H9 (cell line): ENCODE measurements at regions not wholly inside any gene's neighbourhood (a gene's known extent, or its start where the extent isn't known, plus 50 kb on each side); places are given as distances from the start of the nearest gene placed in this dataset.

ENCODE experiments used
- DNase-seq: peaks from one replicate; pipeline ENCODE4 v3.0.0-alpha.2; 2017
- H2AFZ ChIP-seq: one replicate; pipeline ENCODE4 v1.6.1; 2013; ENCODE audit warnings: mild to moderate bottlenecking, low read length, control low read depth, moderate library complexity
- H2AK5ac ChIP-seq: 2 replicates; pipeline ENCODE4 v1.6.1; 2013; ENCODE audit warnings: low read length, control low read depth, mixed read lengths; ENCODE audit not compliant: insufficient read length
- H2BK120ac ChIP-seq: one replicate; pipeline ENCODE4 v1.6.1; 2013; ENCODE audit warnings: low read depth, mild to moderate bottlenecking, low read length, control low read depth, inconsistent platforms; ENCODE audit not compliant: poor library complexity, severe bottlenecking
- H2BK12ac ChIP-seq: 2 replicates; pipeline ENCODE4 v1.6.1; 2013; ENCODE audit warnings: low read length, control low read depth, mixed read lengths, low read depth; ENCODE audit not compliant: insufficient read length
- H2BK15ac ChIP-seq: 2 replicates; pipeline ENCODE4 v1.6.1; 2013; ENCODE audit warnings: low read depth, low read length, control low read depth
- H2BK20ac ChIP-seq: one replicate; pipeline ENCODE4 v1.6.1; 2013; ENCODE audit warnings: low read depth, mild to moderate bottlenecking, low read length, control low read depth, inconsistent platforms; ENCODE audit not compliant: poor library complexity, severe bottlenecking
- H2BK5ac ChIP-seq: 2 replicates; pipeline ENCODE4 v1.6.1; 2013; ENCODE audit warnings: low read length, control low read depth, mixed read lengths; ENCODE audit not compliant: insufficient read length
- H3K14ac ChIP-seq: 2 replicates; pipeline ENCODE4 v1.6.1; 2013; ENCODE audit warnings: low read length, control low read depth; ENCODE audit not compliant: insufficient read depth
- H3K18ac ChIP-seq: 2 replicates; pipeline ENCODE4 v1.6.1; 2013; ENCODE audit warnings: low read depth, mild to moderate bottlenecking, mixed read lengths, low read length, control low read depth; ENCODE audit not compliant: insufficient read length
- H3K23ac ChIP-seq: 2 replicates; pipeline ENCODE4 v1.6.1; 2013; ENCODE audit warnings: low read length, control low read depth, mixed read lengths, low read depth; ENCODE audit not compliant: insufficient read length
- H3K23me2 ChIP-seq: 2 replicates; pipeline ENCODE4 v1.6.1; 2013; ENCODE audit warnings: low read depth, mild to moderate bottlenecking, mixed read lengths, low read length, control low read depth; ENCODE audit not compliant: insufficient read length, poor library complexity, severe bottlenecking
- H3K27ac ChIP-seq: 2 replicates; pipeline ENCODE4 v1.5.1; 2013; ENCODE audit warnings: low read length, control low read depth, mixed read lengths, low read depth; ENCODE audit not compliant: insufficient read length
- H3K27me3 ChIP-seq: 2 replicates; pipeline ENCODE4 v1.6.1; 2013; ENCODE audit warnings: low read length, control low read depth, inconsistent platforms; ENCODE audit not compliant: insufficient read depth
- H3K4ac ChIP-seq: 2 replicates; pipeline ENCODE4 v1.6.1; 2013; ENCODE audit warnings: low read depth, mild to moderate bottlenecking, control low read depth, inconsistent platforms, low read length, moderate library complexity
- H3K4me1 ChIP-seq: 2 replicates; pipeline ENCODE4 v1.6.1; 2013; ENCODE audit warnings: low read length, control low read depth, inconsistent platforms; ENCODE audit not compliant: insufficient read depth
- H3K4me2 ChIP-seq: 2 replicates; pipeline ENCODE4 v1.6.1; 2013; ENCODE audit warnings: low read length, control low read depth, mixed read lengths; ENCODE audit not compliant: insufficient read length, insufficient read depth
- H3K56ac ChIP-seq: 2 replicates; pipeline ENCODE4 v1.6.1; 2013; ENCODE audit warnings: low read depth, mild to moderate bottlenecking, mixed read lengths, low read length, control low read depth; ENCODE audit not compliant: insufficient read length
- H3K79me1 ChIP-seq: 2 replicates; pipeline ENCODE4 v1.6.1; 2013; ENCODE audit warnings: low read depth, mild to moderate bottlenecking, moderate library complexity, low read length, control low read depth, inconsistent platforms; ENCODE audit not compliant: insufficient read depth, poor library complexity, severe bottlenecking
- H3K79me2 ChIP-seq: 2 replicates; pipeline ENCODE4 v1.6.1; 2013; ENCODE audit warnings: low read length, control low read depth, inconsistent platforms; ENCODE audit not compliant: insufficient read depth
- H3K9ac ChIP-seq: 2 replicates; pipeline ENCODE4 v1.6.1; 2013; ENCODE audit warnings: low read length, control low read depth, mixed read lengths; ENCODE audit not compliant: insufficient read length; ENCODE audit errors: extremely low read depth
- H3K9me3 ChIP-seq: one replicate; pipeline ENCODE4 v1.6.1; 2013; ENCODE audit warnings: low read depth, low read length, inconsistent platforms; ENCODE audit not compliant: control insufficient read depth
- H3T11ph ChIP-seq: one replicate; pipeline ENCODE4 v1.6.1; 2013; ENCODE audit warnings: mild to moderate bottlenecking, low read length, control low read depth, inconsistent platforms
- H4K20me1 ChIP-seq: one replicate; pipeline ENCODE4 v1.6.1; 2013; ENCODE audit not compliant: control insufficient read depth, insufficient read length, insufficient read depth
- H4K5ac ChIP-seq: 2 replicates; pipeline ENCODE4 v1.6.1; 2013; ENCODE audit warnings: low read depth, mild to moderate bottlenecking, mixed read lengths, low read length, control low read depth; ENCODE audit not compliant: insufficient read length
- H4K8ac ChIP-seq: replicated peaks from 2 replicates; pipeline ENCODE4 v1.6.1; 2013; ENCODE audit warnings: low read length, control low read depth, mixed read lengths, low read depth; ENCODE audit not compliant: insufficient read length
- H4K91ac ChIP-seq: 2 replicates; pipeline ENCODE4 v1.6.1; 2013; ENCODE audit warnings: low read depth, mild to moderate bottlenecking, moderate library complexity, mixed read lengths, low read length, control low read depth; ENCODE audit not compliant: insufficient read length
- H3K27ac Mint-ChIP-seq, 3 experiments: 2 replicates in 2 of 3; 3 replicates in 1 of 3; pipeline ENCODE4 v1.8.0; 2020 to 2021; ENCODE audit warnings: mixed read lengths in 3 of 3, mild to moderate bottlenecking in 1 of 3, moderate library complexity in 1 of 3
- H3K27me3 Mint-ChIP-seq: 2 replicates; pipeline ENCODE4 v1.8.0; 2021; ENCODE audit warnings: low read depth, mild to moderate bottlenecking, moderate library complexity, mixed read lengths
- H3K36me3 Mint-ChIP-seq, 3 experiments: 2 replicates in 2 of 3; 3 replicates in 1 of 3; pipeline ENCODE4 v1.8.0; 2020 to 2021; ENCODE audit warnings: low read depth in 3 of 3, mixed read lengths in 3 of 3; ENCODE audit not compliant: insufficient read depth in 1 of 3
- H3K4me1 Mint-ChIP-seq, 2 experiments: 2 replicates each; pipeline ENCODE4 v1.8.0; 2020; ENCODE audit warnings: mixed read lengths in 2 of 2
- H3K4me3 Mint-ChIP-seq, 2 experiments: 2 replicates in 1 of 2; 3 replicates in 1 of 2; pipeline ENCODE4 v1.8.0; 2020 to 2021; ENCODE audit warnings: mild to moderate bottlenecking in 2 of 2, mixed read lengths in 2 of 2, moderate library complexity in 1 of 2
- H3K9me3 Mint-ChIP-seq, 2 experiments: 2 replicates in 1 of 2; 3 replicates in 1 of 2; pipeline ENCODE4 v1.8.0; 2020; ENCODE audit warnings: mild to moderate bottlenecking in 2 of 2, mixed read lengths in 2 of 2, moderate library complexity in 1 of 2
- CTCF ChIP-seq: fragments of 200-600 bp; sonication (generic); conservative IDR thresholded peaks from 3 replicates; pipeline ENCODE4 v1.8.0; 2021; ENCODE audit warnings: antibody characterized with exemption, mild to moderate bottlenecking
- WGBS: extraction: QIAGEN DNeasy Blood & Tissue Kit; methylation state at CpG from one replicate; pipeline ENCODE4 v1.1.7; 2013; ENCODE audit warnings: missing lambda C conversion rate, low lambda C conversion rate, mixed read lengths; ENCODE audit not compliant: insufficient read length; ENCODE audit errors: extremely low coverage; 5-methylcytosine and 5-hydroxymethylcytosine counted together

GRCh38 chr15:97598353-97598798 lies 362.1 kb upstream of the ARRDC4 start:
- Histone ChIP-seq H2BK15ac (no peak overlapping the region), H4K91ac (no peak overlapping the region), H3K23me2 (no peaks in the 10 kb centered on the region), H3K9ac (no peak overlapping the region), H3K79me2 (no peaks in the 10 kb centered on the region), H2BK5ac (no peak overlapping the region), H3K27ac (no peak overlapping the region), H2BK12ac (no peak overlapping the region), H2AK5ac (no peak overlapping the region), H3K56ac (no peak overlapping the region), H2AFZ (no peak overlapping the region), H3K4me1 (no peaks in the 10 kb centered on the region), H3T11ph (no peak overlapping the region), H3K23ac (no peak overlapping the region), H2BK20ac (no peak overlapping the region), H3K4me2 (no peak overlapping the region), H4K20me1 (no peaks in the 10 kb centered on the region), H3K79me1 (no peaks in the 10 kb centered on the region), H3K18ac (no peak overlapping the region), H3K14ac (no peak overlapping the region), H3K27me3 (no peaks in the 10 kb centered on the region), H3K9me3 (no peaks in the 10 kb centered on the region), H3K4ac (no peak overlapping the region), H4K5ac (no peak overlapping the region), H4K8ac (no peak overlapping the region), H2BK120ac (no peak overlapping the region)
- no peaks in the 10 kb centered on the region for H3K27me3 Mint-ChIP-seq
- no peaks in the 10 kb centered on the region for H3K36me3 Mint-ChIP-seq
- WGBS = no CpG with 5 or more reads among the region's 6 CpGs
- no peak overlapping the region for H3K27ac Mint-ChIP-seq
- H3K4me3 Mint-ChIP-seq = no peak overlapping the region
- no peak for DNase-seq
- peaks cover 0 to 3% of the 10 kb centered on the region in 2 experiments; a peak in 1 of 4 replicates for H3K4me1 Mint-ChIP-seq
- H3K9me3 Mint-ChIP-seq = no peaks in the 10 kb centered on the region
- TF ChIP-seq CTCF = no peak
